Liver (tissue), 8 donors: ENCODE measurements at regions not wholly inside any gene's neighbourhood (a gene's known extent, or its start where the extent isn't known, plus 50 kb on each side); places are given as distances from the start of the nearest gene placed in this dataset.

ENCODE experiments used
- DNase-seq: peaks from one replicate; pipeline ENCODE4 v3.0.0-alpha.2; 2017; ENCODE audit warnings: low spot score
- H3K27ac ChIP-seq, 2 donors: one replicate each; pipeline ENCODE4 v1.7.0; 2013; ENCODE audit warnings: inconsistent platforms in 2 of 2, low read length in 2 of 2, control low read depth in 1 of 2, low read depth in 1 of 2, mild to moderate bottlenecking in 1 of 2
- H3K27me3 ChIP-seq, 4 donors: one replicate each; pipeline versions ENCODE4 v1.6.1 to v1.7.0; 2013; ENCODE audit warnings: low read length in 3 of 4, inconsistent platforms in 1 of 4, mild to moderate bottlenecking in 1 of 4, moderate library complexity in 1 of 4; ENCODE audit not compliant: control insufficient read depth in 4 of 4, insufficient read depth in 4 of 4
- H3K36me3 ChIP-seq, 4 donors: one replicate each; pipeline versions ENCODE4 v1.6.1 to v1.7.0; 2013; ENCODE audit warnings: low read length in 3 of 4, mild to moderate bottlenecking in 3 of 4, low read depth in 1 of 4, moderate library complexity in 1 of 4; ENCODE audit not compliant: control insufficient read depth in 4 of 4, insufficient read depth in 3 of 4
- H3K4me1 ChIP-seq, 4 donors: one replicate each; pipeline versions ENCODE4 v1.6.1 to v1.7.0; 2013; ENCODE audit warnings: low read length in 3 of 4, mild to moderate bottlenecking in 3 of 4, moderate library complexity in 1 of 4; ENCODE audit not compliant: control insufficient read depth in 4 of 4, insufficient read depth in 4 of 4
- H3K4me3 ChIP-seq, 3 donors: one replicate each; pipeline versions ENCODE4 v1.6.1 to v1.7.0; 2013; ENCODE audit warnings: low read length in 3 of 3, control low read depth in 1 of 3, low read depth in 1 of 3, mild to moderate bottlenecking in 1 of 3
- H3K9ac ChIP-seq, 2 donors: one replicate each; pipeline ENCODE4 v1.7.0; 2013; ENCODE audit warnings: low read length in 2 of 2, mild to moderate bottlenecking in 2 of 2, moderate library complexity in 2 of 2, control low read depth in 1 of 2, low read depth in 1 of 2
- H3K9me3 ChIP-seq, 4 donors: one replicate each; pipeline versions ENCODE4 v1.6.1 to v1.7.0; 2013; ENCODE audit warnings: low read length in 3 of 4; ENCODE audit not compliant: control insufficient read depth in 4 of 4
- ATF3 ChIP-seq: IDR thresholded peaks from 2 replicates; pipeline ENCODE4 v1.6.1; 2016; ENCODE audit warnings: antibody characterized with exemption
- CTCF ChIP-seq: fragments of 150-350 bp; IDR thresholded peaks from 2 replicates; pipeline ENCODE4 v1.5.1; 2017; ENCODE audit warnings: improper control_type of control experiment, low read depth, low read length; ENCODE audit not compliant: missing input control
- EGR1 ChIP-seq, 2 donors: IDR thresholded peaks; 2 replicates each; pipeline ENCODE4 v1.6.1; 2016 to 2018; ENCODE audit warnings: antibody characterized with exemption in 2 of 2, low read depth in 2 of 2
- FOXA1 ChIP-seq: IDR thresholded peaks from 2 replicates; pipeline ENCODE4 v1.6.1; 2016; ENCODE audit warnings: antibody characterized with exemption
- FOXA2 ChIP-seq: IDR thresholded peaks from 2 replicates; pipeline ENCODE4 v1.6.1; 2016; ENCODE audit warnings: antibody characterized with exemption
- GABPA ChIP-seq, 2 donors: IDR thresholded peaks in 1 of 2; conservative IDR thresholded peaks in 1 of 2; 2 replicates each; pipeline ENCODE4 v1.6.1; 2016; ENCODE audit warnings: antibody characterized with exemption in 2 of 2, mild to moderate bottlenecking in 1 of 2, moderate library complexity in 1 of 2
- HNF4A ChIP-seq, 2 donors: conservative IDR thresholded peaks; 2 replicates each; pipeline ENCODE4 v1.6.1; 2016; ENCODE audit warnings: antibody characterized with exemption in 2 of 2, mild to moderate bottlenecking in 2 of 2
- HNF4G ChIP-seq: IDR thresholded peaks from 2 replicates; pipeline ENCODE4 v1.6.1; 2016; ENCODE audit warnings: antibody characterized with exemption
- JUND ChIP-seq, 2 donors: IDR thresholded peaks; 2 replicates each; pipeline ENCODE4 v1.6.1; 2016; ENCODE audit warnings: antibody characterized with exemption in 2 of 2
- MAX ChIP-seq: IDR thresholded peaks from 2 replicates; pipeline ENCODE4 v1.6.1; 2016; ENCODE audit warnings: antibody characterized with exemption
- NR2F2 ChIP-seq: IDR thresholded peaks from 2 replicates; pipeline ENCODE4 v1.6.1; 2016; ENCODE audit warnings: antibody characterized with exemption
- RAD21 ChIP-seq, 2 donors: IDR thresholded peaks; 2 replicates each; pipeline ENCODE4 v1.6.1; 2016; ENCODE audit warnings: antibody characterized with exemption in 2 of 2, mild to moderate bottlenecking in 2 of 2
- REST ChIP-seq: IDR thresholded peaks from 2 replicates; pipeline ENCODE4 v1.6.1; 2016; ENCODE audit warnings: antibody characterized with exemption, mild to moderate bottlenecking
- RXRA ChIP-seq, 2 donors: IDR thresholded peaks; 2 replicates each; pipeline ENCODE4 v1.6.1; 2017 to 2018; ENCODE audit warnings: antibody characterized with exemption in 2 of 2, mild to moderate bottlenecking in 1 of 2
- SP1 ChIP-seq: IDR thresholded peaks from 2 replicates; pipeline ENCODE4 v1.6.1; 2018; ENCODE audit warnings: antibody characterized with exemption, mild to moderate bottlenecking
- TAF1 ChIP-seq: conservative IDR thresholded peaks from 2 replicates; pipeline ENCODE4 v1.6.1; 2016; ENCODE audit warnings: antibody characterized with exemption, mild to moderate bottlenecking
- YY1 ChIP-seq: IDR thresholded peaks from 2 replicates; pipeline ENCODE4 v1.6.1; 2016; ENCODE audit warnings: antibody characterized with exemption, mild to moderate bottlenecking
- ZBTB33 ChIP-seq: IDR thresholded peaks from 2 replicates; pipeline ENCODE4 v1.6.1; 2016; ENCODE audit warnings: antibody characterized with exemption
- WGBS: extraction: QIAGEN DNeasy Blood & Tissue Kit; methylation state at CpG from one replicate; pipeline ENCODE4 v1.1.7; 2013; 5-methylcytosine and 5-hydroxymethylcytosine counted together
- donor health status: healthy.
- donor health status: healthy.
- donor health status: healthy.
- donor health status: healthy.
- donor health status: healthy.

GRCh38 chr1:222105861-222106260, 364.0 kb upstream of the DUSP10 start:
- Histone ChIP-seq H3K9ac (no peak overlapping the region), H3K9me3 (no peaks in the 10 kb centered on the region), H3K27me3 (no peaks in the 10 kb centered on the region), H3K27ac (no peak overlapping the region), H3K36me3 (no peaks in the 10 kb centered on the region), H3K4me1 (peaks cover 5 to 16% (median 12%) of the 10 kb centered on the region in 4 donors), H3K4me3 (no peak overlapping the region)
- WGBS, result 97% methylated on average over 4 of the region's 4 CpGs
- TF ChIP-seq JUND (IDR thresholded peaks at IDR 0.05) (no peak), MAX (no peak), ATF3 (no peak), FOXA2 (no peak)
- no peak for DNase-seq

- peaks cover 5 to 16% (median 12%) of the 10 kb centered on the region in 4 donors for H3K4me1 ChIP-seq
- no peak overlapping the region for H3K9ac ChIP-seq
- H3K27me3 ChIP-seq, result no peaks in the 10 kb centered on the region
- H3K9me3 ChIP-seq, result no peaks in the 10 kb centered on the region
- no peaks in the 10 kb centered on the region for H3K36me3 ChIP-seq
- no peak overlapping the region for H3K4me3 ChIP-seq
- DNase-seq, result no peak
- WGBS, result 53% methylated on average over 1 of the region's 1 CpG
- no peak for TF ChIP-seq YY1
- no peak for TF ChIP-seq HNF4G
- TF ChIP-seq HNF4A (conservative IDR thresholded peaks at IDR 0.05), result peak; percentile 27 to 57
- peak; percentile 66 to 79 for TF ChIP-seq JUND (IDR thresholded peaks at IDR 0.05)
- TF ChIP-seq CTCF, result peak; percentile 14
- no peak for TF ChIP-seq REST
- no peak for TF ChIP-seq NR2F2
- TF ChIP-seq FOXA1, result no peak
- no peak for TF ChIP-seq ATF3
- no peak for TF ChIP-seq GABPA (IDR thresholded peaks at IDR 0.05 in 1 of 2, conservative IDR thresholded peaks at IDR 0.05 in 1 of 2)
- TF ChIP-seq EGR1 (IDR thresholded peaks at IDR 0.05; ENCODE audit: low read depth in 2 of 2), result no peak
- TF ChIP-seq RXRA (IDR thresholded peaks at IDR 0.05), result peak in 1 of 2 donors; percentile 36
- no peak for TF ChIP-seq ZBTB33
- peak; percentile 4 for TF ChIP-seq FOXA2
- TF ChIP-seq MAX, result no peak
- TF ChIP-seq RAD21 (IDR thresholded peaks at IDR 0.05), result peak; percentile 64 to 70
- TF ChIP-seq TAF1, result no peak
- peak; percentile 5 for TF ChIP-seq SP1
- peak overlapping the region; percentile 10 to 39 for H3K27ac ChIP-seq
Measured at GRCh38 chr1:222105393-222105737, 363.5 kb upstream of the DUSP10 start.
